ENCODE measurements at regions not wholly inside any gene's neighbourhood (a gene's known extent, or its start where the extent isn't known, plus 50 kb on each side); places are given as distances from the start of the nearest gene placed in this dataset.
"Not testable (repeated sequence)": the region's sequence is repeated elsewhere in the genome, so short reads cannot be mapped to it uniquely, and the experiment has no call there.

- not testable (repeated sequence) for ATAC-seq; DNase-seq (ENCODE audit: low spot score)
Observed at GRCh38 chr9:63813391-63814021, 1471.5 kb downstream of the FOXD4L5 start.

GRCh38 chr9:63812822-63813221 lies 1472.2 kb downstream of the FOXD4L5 start:
- not testable (repeated sequence) for DNase-seq (ENCODE audit: low spot score)
- ATAC-seq: peak; percentile 54

- not testable (repeated sequence) for DNase-seq (ENCODE audit: low spot score); ATAC-seq
Observed at GRCh38 chr9:63804205-63804604, 1480.8 kb downstream of the FOXD4L5 start.

- not testable (repeated sequence) for ATAC-seq; DNase-seq (ENCODE audit: low spot score)
Observed at GRCh38 chr9:63794081-63794685, 1490.8 kb downstream of the FOXD4L5 start.

- ATAC-seq; DNase-seq (ENCODE audit: low spot score): not testable (repeated sequence)
Observed at GRCh38 chr9:63787454-63787853, 1497.6 kb downstream of the FOXD4L5 start.

GRCh38 chr9:63785059-63785458 lies 1500.0 kb downstream of the FOXD4L5 start:
- not testable (repeated sequence) for ATAC-seq; DNase-seq (ENCODE audit: low spot score)

- not testable (repeated sequence) for ATAC-seq; DNase-seq (ENCODE audit: low spot score)
Observed at GRCh38 chr9:63784421-63784820, 1500.6 kb downstream of the FOXD4L5 start.

GRCh38 chr9:63781817-63782439 lies 1503.1 kb downstream of the FOXD4L5 start:
- DNase-seq (ENCODE audit: low spot score); ATAC-seq: not testable (repeated sequence)

GRCh38 chr9:63781390-63781789 lies 1503.6 kb downstream of the FOXD4L5 start:
- DNase-seq (ENCODE audit: low spot score): not testable (repeated sequence)
- peak; percentile 22 for ATAC-seq

- ATAC-seq; DNase-seq (ENCODE audit: low spot score): not testable (repeated sequence)
Observed at GRCh38 chr9:63776220-63776619, 1508.8 kb downstream of the FOXD4L5 start.

GRCh38 chr9:63775092-63775426 lies 1510.0 kb downstream of the FOXD4L5 start:
- not testable (repeated sequence) for DNase-seq (ENCODE audit: low spot score); ATAC-seq

GRCh38 chr9:63774369-63775091 lies 1510.5 kb downstream of the FOXD4L5 start:
- not testable (repeated sequence) for ATAC-seq; DNase-seq (ENCODE audit: low spot score)

- not testable (repeated sequence) for ATAC-seq; DNase-seq (ENCODE audit: low spot score)
Observed at GRCh38 chr9:63762230-63762629, 1522.8 kb downstream of the FOXD4L5 start.

- DNase-seq (ENCODE audit: low spot score): not testable (repeated sequence)
Observed at GRCh38 chr9:63729021-63729420, 1556.0 kb downstream of the FOXD4L5 start.

GRCh38 chr9:63728287-63728686 lies 1556.7 kb downstream of the FOXD4L5 start:
- no peak for DNase-seq (ENCODE audit: low spot score)

More at GRCh38 chr9:63729021-63729420, 1556.0 kb downstream of the FOXD4L5 start:
- not testable (repeated sequence) for ATAC-seq

GRCh38 chr9:63708285-63708684 lies 1576.7 kb downstream of the FOXD4L5 start:
- not testable (repeated sequence) for DNase-seq (ENCODE audit: low spot score); ATAC-seq

More at GRCh38 chr9:63728287-63728686, 1556.7 kb downstream of the FOXD4L5 start:
- ATAC-seq: no peak

GRCh38 chr9:63704456-63704855 lies 1580.6 kb downstream of the FOXD4L5 start:
- ATAC-seq; DNase-seq (ENCODE audit: low spot score): not testable (repeated sequence)

- DNase-seq (ENCODE audit: low spot score); ATAC-seq: not testable (repeated sequence)
Observed at GRCh38 chr9:63703670-63704069, 1581.3 kb downstream of the FOXD4L5 start.

- not testable (repeated sequence) for DNase-seq (ENCODE audit: low spot score); ATAC-seq
Observed at GRCh38 chr9:63703138-63703665, 1581.8 kb downstream of the FOXD4L5 start.

All from left lobe of liver (tissue), 2 donors.